Spleen (tissue), 11 donors: ENCODE measurements at regions not wholly inside any gene's neighbourhood (a gene's known extent, or its start where the extent isn't known, plus 50 kb on each side); places are given as distances from the start of the nearest gene placed in this dataset.
A peak's percentile ranks its signal among the peaks of the same experiment; 100 is the strongest.

Experiments used
- DNase-seq: peaks from one replicate; pipeline ENCODE4 v3.0.0-alpha.2; 2020
- H3K27ac ChIP-seq, 8 donors: fragments of 200-600 bp; sonication (generic) in 7 of 8; 1 replicate in 4 of 8; 2 replicates in 4 of 8; pipeline versions ENCODE4 v1.5.0 to v1.8.0; 2016 to 2021; ENCODE audit warnings: inconsistent platforms in 4 of 8, mild to moderate bottlenecking in 4 of 8, moderate library complexity in 1 of 8
- H3K27me3 ChIP-seq, 7 donors: fragments of 200-600 bp; sonication (generic) in 6 of 7; replicated peaks in 1 of 7; 1 replicate in 4 of 7; 2 replicates in 3 of 7; pipeline versions ENCODE4 v1.5.0 to v1.8.0; 2016 to 2021; ENCODE audit warnings: inconsistent platforms in 3 of 7, mild to moderate bottlenecking in 1 of 7
- H3K36me3 ChIP-seq, 6 donors: fragments of 200-600 bp; sonication (generic) in 5 of 6; 1 replicate in 4 of 6; 2 replicates in 2 of 6; pipeline versions ENCODE4 v1.5.0 to v1.8.0; 2016 to 2021; ENCODE audit warnings: inconsistent platforms in 2 of 6
- H3K4me1 ChIP-seq, 6 donors: fragments of 200-600 bp; sonication (generic) in 5 of 6; 1 replicate in 3 of 6; 2 replicates in 3 of 6; pipeline versions ENCODE4 v1.5.0 to v1.8.0; 2016 to 2021; ENCODE audit warnings: inconsistent platforms in 3 of 6
- H3K4me3 ChIP-seq, 8 donors: fragments of 200-600 bp; sonication (generic) in 7 of 8; 1 replicate in 4 of 8; 2 replicates in 4 of 8; pipeline versions ENCODE4 v1.5.0 to v1.8.0; 2016 to 2021; ENCODE audit warnings: inconsistent platforms in 4 of 8, mild to moderate bottlenecking in 4 of 8, moderate library complexity in 2 of 8
- H3K9me3 ChIP-seq, 8 donors: fragments of 200-600 bp; sonication (generic) in 7 of 8; 1 replicate in 4 of 8; 2 replicates in 4 of 8; pipeline versions ENCODE4 v1.5.0 to v1.8.0; 2016 to 2021; ENCODE audit warnings: inconsistent platforms in 4 of 8
- CTCF ChIP-seq, 11 experiments: fragments of 200-600 bp in 7 of 11; fragments of 450-650 bp in 4 of 11; sonication (generic) in 4 of 11; IDR thresholded peaks in 8 of 11; conservative IDR thresholded peaks in 3 of 11; 1 replicate in 7 of 11; 2 replicates in 4 of 11; pipeline versions ENCODE4 v1.4.0 to v1.8.0; 2016 to 2021; ENCODE audit warnings: antibody characterized with exemption in 11 of 11, inconsistent platforms in 4 of 11, mild to moderate bottlenecking in 1 of 11
- POLR2A ChIP-seq, 3 donors: fragments of 450-650 bp; IDR thresholded peaks; one replicate each; pipeline ENCODE4 v1.5.1; 2017; ENCODE audit warnings: antibody characterized with exemption in 3 of 3, mild to moderate bottlenecking in 1 of 3
- POLR2AphosphoS5 ChIP-seq, 3 donors: sonication (generic); formaldehyde crosslinking; IDR thresholded peaks; one replicate each; pipeline ENCODE4 v1.5.1; 2017; ENCODE audit warnings: antibody characterized with exemption in 3 of 3
- WGBS, 5 donors: extraction: QIAGEN DNeasy Blood & Tissue Kit in 3 of 5; methylation state at CpG; one replicate each; pipeline versions ENCODE4 v1.1.5 to v1.1.7; 2013 to 2018; 5-methylcytosine and 5-hydroxymethylcytosine counted together
- intact Hi-C: fragments of 100-400 bp; cut with DNase I; formaldehyde crosslinking; loops from one replicate; pipeline ENCODE4 v1.15.0; 2023; ENCODE audit warnings: low total_unique reads
- donor health status: healthy with polysubstance abuse.
- donor health status: DM: no; HTN: no; CAD: no; lungs with moderate emphysema.
- donor health status: DM: no; HTN: no; CAD: no.
- donor health status: Bipolar disorder and iron deficiency.
- donor health status: healthy.
- donor health status: DM: no; HTN: no; CAD: no.
- donor health status: DM: yes; HTN: yes; CAD: no.

GRCh38 chr5:125226825-125227224 lies 480.4 kb upstream of the ZNF608 start:
- H3K4me1 ChIP-seq = no peaks in the 10 kb centered on the region
- no peak overlapping the region for H3K4me3 ChIP-seq
- no peak for DNase-seq
- no peaks in the 10 kb centered on the region for H3K27me3 ChIP-seq
- intact Hi-C loops = no loop called here
- 90 to 99% (median 94%) methylated on average over 4 of the region's 4 CpGs for WGBS, 5 donors
- no peaks in the 10 kb centered on the region for H3K9me3 ChIP-seq
- no peak overlapping the region for H3K27ac ChIP-seq
- no peaks in the 10 kb centered on the region for H3K36me3 ChIP-seq
- TF ChIP-seq CTCF (IDR thresholded peaks at IDR 0.05 in 8 of 11, conservative IDR thresholded peaks at IDR 0.05 in 3 of 11) = no peak
- no peak for TF ChIP-seq POLR2AphosphoS5 (IDR thresholded peaks at IDR 0.05)
- no peak for TF ChIP-seq POLR2A (IDR thresholded peaks at IDR 0.05)

GRCh38 chr5:125227333-125228095 lies 481.1 kb upstream of the ZNF608 start:
- H3K27me3 ChIP-seq = no peaks in the 10 kb centered on the region
- intact Hi-C loops = no loop called here
- no peak overlapping the region for H3K4me3 ChIP-seq
- TF ChIP-seq POLR2A (IDR thresholded peaks at IDR 0.05) = no peak
- TF ChIP-seq POLR2AphosphoS5 (IDR thresholded peaks at IDR 0.05) = no peak
- peak in 4 of 11 experiments; percentile 6 to 25 (median 18) for TF ChIP-seq CTCF (IDR thresholded peaks at IDR 0.05 in 8 of 11, conservative IDR thresholded peaks at IDR 0.05 in 3 of 11)
- no peaks in the 10 kb centered on the region for H3K4me1 ChIP-seq
- no peaks in the 10 kb centered on the region for H3K9me3 ChIP-seq
- DNase-seq = no peak
- no peaks in the 10 kb centered on the region for H3K36me3 ChIP-seq
- 66 to 83% (median 76%) methylated on average over 7 of the region's 7 CpGs for WGBS, 5 donors
- no peak overlapping the region for H3K27ac ChIP-seq

- intact Hi-C loops = no loop called here
- DNase-seq = no peak
- Histone ChIP-seq H3K27me3 (no peaks in the 10 kb centered on the region), H3K27ac (no peak overlapping the region), H3K4me1 (no peaks in the 10 kb centered on the region), H3K9me3 (no peaks in the 10 kb centered on the region), H3K36me3 (no peaks in the 10 kb centered on the region), H3K4me3 (no peak overlapping the region)
- 51 to 65% (median 59%) methylated on average over 4 of the region's 4 CpGs for WGBS, 5 donors
- TF ChIP-seq CTCF (IDR thresholded peaks at IDR 0.05 in 8 of 11, conservative IDR thresholded peaks at IDR 0.05 in 3 of 11) (no peak), POLR2A (IDR thresholded peaks at IDR 0.05) (no peak), POLR2AphosphoS5 (IDR thresholded peaks at IDR 0.05) (no peak)
Measured at GRCh38 chr5:125228363-125229070, 482.1 kb upstream of the ZNF608 start.

GRCh38 chr5:125229556-125229955 lies 483.1 kb upstream of the ZNF608 start:
- DNase-seq = no peak
- 89 to 96% (median 91%) methylated on average over 4 of the region's 4 CpGs for WGBS, 5 donors
- H3K4me1 ChIP-seq = no peaks in the 10 kb centered on the region
- no peak overlapping the region for H3K4me3 ChIP-seq
- no peaks in the 10 kb centered on the region for H3K36me3 ChIP-seq
- H3K9me3 ChIP-seq = no peaks in the 10 kb centered on the region
- TF ChIP-seq POLR2A (IDR thresholded peaks at IDR 0.05) (no peak), POLR2AphosphoS5 (IDR thresholded peaks at IDR 0.05) (no peak), CTCF (IDR thresholded peaks at IDR 0.05 in 8 of 11, conservative IDR thresholded peaks at IDR 0.05 in 3 of 11) (no peak)
- H3K27me3 ChIP-seq = no peaks in the 10 kb centered on the region
- intact Hi-C loops = no loop called here
- no peak overlapping the region for H3K27ac ChIP-seq
